K562 (cell line): ENCODE measurements at regions not wholly inside any gene's neighbourhood (a gene's known extent, or its start where the extent isn't known, plus 50 kb on each side); places are given as distances from the start of the nearest gene placed in this dataset.

ENCODE experiments used
- ADNP ChIP-seq: fragments of 200-800 bp; sonication (Bioruptor generic); IDR thresholded peaks from 2 replicates; pipeline ENCODE4 v1.6.1; 2016; ENCODE audit warnings: missing genetic modification characterization, missing compliant biosample characterization
- ARID3A ChIP-seq: IDR thresholded peaks from 2 replicates; pipeline ENCODE4 v1.6.1; 2012; ENCODE audit warnings: low read depth, low read length, improper control_type of control experiment, borderline replicate concordance
- CHD1 ChIP-seq: fragments of 200-600 bp; sonication (generic); IDR thresholded peaks from one replicate; pipeline ENCODE4 v1.6.1; 2012; ENCODE audit warnings: mild to moderate bottlenecking, moderate library complexity, low read length, inconsistent platforms
- ETV6 ChIP-seq, 3 experiments: fragments of 150-350 bp in 1 of 3; sonication (generic) in 1 of 3; formaldehyde crosslinking in 1 of 3; IDR thresholded peaks; 2 replicates each; pipeline versions ENCODE4 v1.6.1 to v1.8.0; 2014 to 2022; ENCODE audit warnings: borderline replicate concordance in 2 of 3, low read depth in 2 of 3, antibody characterized with exemption in 1 of 3, low read length in 1 of 3, mild to moderate bottlenecking in 1 of 3, missing genetic modification reagents in 1 of 3
- FOXK1 ChIP-seq: sonication (generic); formaldehyde crosslinking; IDR thresholded peaks from 2 replicates; pipeline ENCODE4 v1.8.0; 2022; ENCODE audit warnings: missing genetic modification reagents, mild to moderate bottlenecking, borderline replicate concordance
- GABPB1 ChIP-seq: sonication (generic); formaldehyde crosslinking; IDR thresholded peaks from 2 replicates; pipeline ENCODE4 v1.8.0; 2022; ENCODE audit warnings: mild to moderate bottlenecking, missing genetic modification reagents
- HDAC1 ChIP-seq, 2 experiments: fragments of 450-650 bp; IDR thresholded peaks; 2 replicates each; pipeline ENCODE4 v1.6.1; 2016 to 2017; ENCODE audit warnings: inconsistent platforms in 1 of 2, mild to moderate bottlenecking in 1 of 2, moderate library complexity in 1 of 2
- KDM5B ChIP-seq: fragments of 200-600 bp; sonication (generic); IDR thresholded peaks from 2 replicates; pipeline ENCODE4 v1.6.1; 2012; ENCODE audit warnings: low read depth, mild to moderate bottlenecking, moderate library complexity, low read length, control low read depth, inconsistent platforms; ENCODE audit not compliant: insufficient replicate concordance
- NFYB ChIP-seq: IDR thresholded peaks from 2 replicates; pipeline ENCODE4 v1.6.1; 2011; ENCODE audit warnings: mild to moderate bottlenecking, moderate library complexity; ENCODE audit not compliant: insufficient read length; ENCODE audit errors: extremely low read depth
- PURB ChIP-seq: sonication (generic); formaldehyde crosslinking; IDR thresholded peaks from 2 replicates; pipeline ENCODE4 v1.9.0; 2021; ENCODE audit warnings: low read depth, mild to moderate bottlenecking, missing genetic modification reagents
- SAFB2 ChIP-seq: fragments of 200-400 bp; formaldehyde crosslinking; IDR thresholded peaks from 2 replicates; pipeline ENCODE4 v1.6.1; 2018; ENCODE audit warnings: borderline replicate concordance, low read length, low read depth, moderate library complexity; ENCODE audit not compliant: severe bottlenecking
- SOX6 ChIP-seq: fragments of 450-650 bp; IDR thresholded peaks from 2 replicates; pipeline ENCODE4 v1.6.1; 2014; ENCODE audit warnings: mild to moderate bottlenecking
- TCF3 ChIP-seq: sonication (generic); formaldehyde crosslinking; IDR thresholded peaks from 2 replicates; pipeline ENCODE4 v1.4.0; 2020; ENCODE audit warnings: mild to moderate bottlenecking, missing genetic modification reagents
- TCF7L2 ChIP-seq: fragments of 150-350 bp; IDR thresholded peaks from 2 replicates; pipeline ENCODE4 v1.6.1; 2016; ENCODE audit warnings: low read depth, mild to moderate bottlenecking, low read length, moderate library complexity
- ZBTB17 ChIP-seq: fragments of 450-650 bp; formaldehyde crosslinking; IDR thresholded peaks from 2 replicates; pipeline ENCODE4 v1.4.0; 2020; ENCODE audit warnings: mild to moderate bottlenecking
- ZNF311 ChIP-seq: fragments of 250-450 bp; sonication (Bioruptor Pico); IDR thresholded peaks from 2 replicates; pipeline ENCODE4 v1.4.0; 2020; ENCODE audit warnings: mild to moderate bottlenecking, moderate library complexity
- TF ChIP-seq, protein P1 (sequence below): fragments of 450-650 bp; IDR thresholded peaks from 2 replicates; pipeline ENCODE4 v1.6.1; 2018; ENCODE audit warnings: mild to moderate bottlenecking, low read depth; ENCODE audit not compliant: partially characterized antibody
- TF ChIP-seq, protein P2 (sequence below): sonication (generic); formaldehyde crosslinking; IDR thresholded peaks from 2 replicates; pipeline ENCODE4 v1.8.0; 2022; ENCODE audit warnings: missing genetic modification reagents, mild to moderate bottlenecking, moderate library complexity, borderline replicate concordance

GRCh38 chr6:166842607-166843006 lies 113.7 kb downstream of the RNASET2 start (continued):
- TF ChIP-seq ADNP (tag) (no peak), CHD1 (no peak), NFYB (no peak), SAFB2 (no peak), GABPB1 (CRISPR knock-in tag) (0 out of 2 replicates have a peak, but pooled peaks have one; percentile 55), ZNF311 (no peak), TCF7L2 (no peak), ETV6 (IDR thresholded peaks at IDR 0.05; ENCODE audit: borderline replicate concordance in 1 of 2, low read depth in 2 of 2, low read length in 1 of 2) (no peak), ETV6 (CRISPR knock-in tag; IDR thresholded peaks at IDR 0.05; ENCODE audit: borderline replicate concordance) (0 out of 2 replicates have a peak, but pooled peaks have one; percentile 41), KDM5B (no peak), ZBTB17 (CRISPR knock-in tag) (0 out of 2 replicates have a peak, but pooled peaks have one; percentile 8), FOXK1 (CRISPR knock-in tag) (0 out of 2 replicates have a peak, but pooled peaks have one; percentile 49), PURB (CRISPR knock-in tag) (no peak), TCF3 (CRISPR knock-in tag) (peak; percentile 80), HDAC1 (IDR thresholded peaks at IDR 0.05) (no peak), ARID3A (no peak), SOX6 (no peak)
- TF ChIP-seq, protein P1, sequence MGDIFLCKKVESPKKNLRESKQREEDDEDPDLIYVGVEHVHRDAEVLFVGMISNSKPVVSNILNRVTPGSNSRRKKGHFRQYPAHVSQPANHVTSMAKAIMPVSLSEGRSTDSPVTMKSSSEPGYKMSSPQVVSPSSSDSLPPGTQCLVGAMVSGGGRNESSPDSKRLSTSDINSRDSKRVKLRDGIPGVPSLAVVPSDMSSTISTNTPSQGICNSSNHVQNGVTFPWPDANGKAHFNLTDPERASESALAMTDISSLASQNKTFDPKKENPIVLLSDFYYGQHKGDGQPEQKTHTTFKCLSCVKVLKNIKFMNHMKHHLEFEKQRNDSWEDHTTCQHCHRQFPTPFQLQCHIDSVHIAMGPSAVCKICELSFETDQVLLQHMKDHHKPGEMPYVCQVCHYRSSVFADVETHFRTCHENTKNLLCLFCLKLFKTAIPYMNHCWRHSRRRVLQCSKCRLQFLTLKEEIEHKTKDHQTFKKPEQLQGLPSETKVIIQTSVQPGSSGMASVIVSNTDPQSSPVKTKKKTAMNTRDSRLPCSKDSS, result no peak
- TF ChIP-seq, protein P2, sequence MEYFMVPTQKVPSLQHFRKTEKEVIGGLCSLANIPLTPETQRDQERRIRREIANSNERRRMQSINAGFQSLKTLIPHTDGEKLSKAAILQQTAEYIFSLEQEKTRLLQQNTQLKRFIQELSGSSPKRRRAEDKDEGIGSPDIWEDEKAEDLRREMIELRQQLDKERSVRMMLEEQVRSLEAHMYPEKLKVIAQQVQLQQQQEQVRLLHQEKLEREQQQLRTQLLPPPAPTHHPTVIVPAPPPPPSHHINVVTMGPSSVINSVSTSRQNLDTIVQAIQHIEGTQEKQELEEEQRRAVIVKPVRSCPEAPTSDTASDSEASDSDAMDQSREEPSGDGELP, result peak; percentile 47
